Mesothelial cell of epicardium (in vitro differentiated cells): ENCODE measurements at regions not wholly inside any gene's neighbourhood (a gene's known extent, or its start where the extent isn't known, plus 50 kb on each side); places are given as distances from the start of the nearest gene placed in this dataset.

Experiments
- DNase-seq, 2 experiments: peaks; one replicate each; pipeline ENCODE4 v3.0.0; 2021; ENCODE audit warnings: low spot score in 2 of 2; ENCODE audit not compliant: unreplicated experiment in 2 of 2
- H3K27ac Mint-ChIP-seq: 2 replicates; pipeline ENCODE4 v1.8.0; 2021; ENCODE audit warnings: mixed read lengths
- H3K27me3 Mint-ChIP-seq: 2 replicates; pipeline ENCODE4 v1.8.0; 2021; ENCODE audit warnings: low read depth, mixed read lengths
- H3K36me3 Mint-ChIP-seq: 2 replicates; pipeline ENCODE4 v1.8.0; 2021; ENCODE audit warnings: mixed read lengths
- H3K4me1 Mint-ChIP-seq: 2 replicates; pipeline ENCODE4 v1.8.0; 2021; ENCODE audit warnings: mixed read lengths
- H3K4me3 Mint-ChIP-seq: 2 replicates; pipeline ENCODE4 v1.8.0; 2021; ENCODE audit warnings: mild to moderate bottlenecking, moderate library complexity, mixed read lengths
- H3K9me3 Mint-ChIP-seq: 2 replicates; pipeline ENCODE4 v1.8.0; 2021; ENCODE audit warnings: mixed read lengths
- TF ChIP-seq, protein P1 (sequence below): fragments of 200-600 bp; sonication (generic); IDR thresholded peaks from one replicate; pipeline ENCODE4 v1.5.0; 2021; ENCODE audit warnings: antibody characterized with exemption; ENCODE audit not compliant: unreplicated experiment

DNA sequence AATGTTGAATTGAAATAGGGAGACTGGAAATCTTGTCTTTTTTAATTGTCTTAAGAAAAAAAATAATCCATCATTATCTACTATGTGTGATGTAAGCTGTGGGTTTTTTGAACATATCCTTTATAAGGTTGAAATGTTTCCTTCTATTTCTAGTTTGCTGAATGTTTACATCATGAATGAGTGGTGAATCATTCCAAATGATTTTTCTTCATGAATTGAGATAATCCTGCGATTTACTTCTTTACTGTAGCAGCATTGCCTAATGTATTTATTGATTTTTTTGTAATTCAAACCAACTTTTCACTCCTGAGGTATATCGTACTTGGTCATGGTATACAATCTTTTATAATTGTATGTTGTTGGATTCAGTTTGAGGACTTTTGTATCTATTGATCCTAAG lies 607.6 kb upstream of the PFKP start:
- H3K4me1 Mint-ChIP-seq = no peaks in the 10 kb centered on the region
- TF ChIP-seq, protein P1, sequence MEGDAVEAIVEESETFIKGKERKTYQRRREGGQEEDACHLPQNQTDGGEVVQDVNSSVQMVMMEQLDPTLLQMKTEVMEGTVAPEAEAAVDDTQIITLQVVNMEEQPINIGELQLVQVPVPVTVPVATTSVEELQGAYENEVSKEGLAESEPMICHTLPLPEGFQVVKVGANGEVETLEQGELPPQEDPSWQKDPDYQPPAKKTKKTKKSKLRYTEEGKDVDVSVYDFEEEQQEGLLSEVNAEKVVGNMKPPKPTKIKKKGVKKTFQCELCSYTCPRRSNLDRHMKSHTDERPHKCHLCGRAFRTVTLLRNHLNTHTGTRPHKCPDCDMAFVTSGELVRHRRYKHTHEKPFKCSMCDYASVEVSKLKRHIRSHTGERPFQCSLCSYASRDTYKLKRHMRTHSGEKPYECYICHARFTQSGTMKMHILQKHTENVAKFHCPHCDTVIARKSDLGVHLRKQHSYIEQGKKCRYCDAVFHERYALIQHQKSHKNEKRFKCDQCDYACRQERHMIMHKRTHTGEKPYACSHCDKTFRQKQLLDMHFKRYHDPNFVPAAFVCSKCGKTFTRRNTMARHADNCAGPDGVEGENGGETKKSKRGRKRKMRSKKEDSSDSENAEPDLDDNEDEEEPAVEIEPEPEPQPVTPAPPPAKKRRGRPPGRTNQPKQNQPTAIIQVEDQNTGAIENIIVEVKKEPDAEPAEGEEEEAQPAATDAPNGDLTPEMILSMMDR = no peak
- DNase-seq = no peak
- no peak overlapping the region for H3K4me3 Mint-ChIP-seq
- H3K27ac Mint-ChIP-seq = no peak overlapping the region
- peaks cover 29% of the 10 kb centered on the region for H3K9me3 Mint-ChIP-seq
- no peaks in the 10 kb centered on the region for H3K36me3 Mint-ChIP-seq
- peaks cover 10% of the 10 kb centered on the region for H3K27me3 Mint-ChIP-seq

DNA sequence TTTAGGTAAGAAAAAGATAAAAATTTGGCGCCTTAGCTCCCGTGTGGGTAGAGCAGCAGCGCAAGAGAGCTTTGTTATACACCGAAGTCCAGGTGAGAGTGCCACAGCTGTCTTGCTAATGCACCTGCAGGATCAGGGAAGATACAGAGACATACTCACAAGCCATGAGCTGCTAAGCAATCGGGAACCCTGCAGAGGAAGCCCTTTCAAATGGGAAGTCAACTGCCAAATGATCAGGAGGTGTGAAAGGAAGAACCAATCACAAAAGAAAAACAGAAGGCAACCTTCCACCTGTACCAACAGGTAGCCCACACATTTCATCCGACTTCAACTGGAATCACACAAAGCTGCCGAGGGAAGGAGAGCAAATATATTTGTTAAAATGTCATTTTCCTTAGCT lies 610.5 kb upstream of the PFKP start:
- Mint-ChIP-seq H3K4me1 (no peaks in the 10 kb centered on the region), H3K9me3 (peaks cover 22% of the 10 kb centered on the region), H3K27ac (no peak overlapping the region), H3K27me3 (peaks cover 10% of the 10 kb centered on the region), H3K4me3 (no peak overlapping the region), H3K36me3 (no peaks in the 10 kb centered on the region)
- TF ChIP-seq, protein P1 = no peak
- no peak for DNase-seq

DNA sequence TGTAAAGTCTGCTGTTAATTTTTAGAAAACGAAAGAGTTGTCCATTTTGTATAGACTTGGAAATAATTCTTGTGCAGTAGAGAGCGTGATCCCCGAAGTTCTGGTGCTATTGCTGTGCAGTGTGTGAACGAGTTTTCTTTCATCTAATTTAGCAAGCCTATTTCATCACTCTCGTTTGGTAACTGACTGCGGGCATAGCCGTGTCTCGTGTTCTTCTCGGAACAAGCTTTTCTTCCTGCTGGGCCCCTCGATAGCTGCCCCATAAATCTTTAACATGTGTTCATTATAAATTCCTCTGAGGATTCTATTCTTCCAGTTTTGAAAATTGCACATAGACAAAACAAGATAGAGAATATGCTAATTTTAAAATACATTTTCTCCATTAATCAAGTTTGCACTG lies 622.0 kb upstream of the PFKP start:
- TF ChIP-seq, protein P1 = no peak
- peaks cover 9% of the 10 kb centered on the region for H3K9me3 Mint-ChIP-seq
- H3K36me3 Mint-ChIP-seq = no peaks in the 10 kb centered on the region
- DNase-seq = no peak
- no peak overlapping the region for H3K4me3 Mint-ChIP-seq
- no peak overlapping the region for H3K27ac Mint-ChIP-seq
- no peaks in the 10 kb centered on the region for H3K4me1 Mint-ChIP-seq
- H3K27me3 Mint-ChIP-seq = peaks cover 2% of the 10 kb centered on the region

DNA sequence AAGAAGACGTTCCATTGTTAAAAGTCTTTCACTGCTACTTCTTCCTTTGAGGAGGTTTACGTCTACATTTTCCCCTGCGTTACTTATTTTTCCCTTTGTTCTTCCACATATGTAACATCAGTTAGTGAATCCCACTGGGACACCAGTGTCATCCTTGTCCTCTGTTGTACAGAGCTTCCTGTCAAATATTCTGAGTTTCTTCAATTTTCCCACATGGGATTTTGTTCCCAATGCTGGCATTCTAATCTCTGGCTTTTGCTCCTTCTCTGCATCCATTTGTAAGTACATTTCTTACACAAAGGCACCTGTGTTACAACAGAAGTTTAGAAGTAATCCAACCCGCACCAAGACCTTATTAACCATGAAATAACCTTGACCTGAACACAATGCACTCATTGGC lies 627.4 kb upstream of the PFKP start:
- Mint-ChIP-seq H3K9me3 (peaks cover 3% of the 10 kb centered on the region), H3K27ac (no peak overlapping the region), H3K4me1 (no peaks in the 10 kb centered on the region), H3K36me3 (no peaks in the 10 kb centered on the region), H3K27me3 (peaks cover 4% of the 10 kb centered on the region), H3K4me3 (no peak overlapping the region)
- DNase-seq = no peak
- TF ChIP-seq, protein P1 = no peak

DNA sequence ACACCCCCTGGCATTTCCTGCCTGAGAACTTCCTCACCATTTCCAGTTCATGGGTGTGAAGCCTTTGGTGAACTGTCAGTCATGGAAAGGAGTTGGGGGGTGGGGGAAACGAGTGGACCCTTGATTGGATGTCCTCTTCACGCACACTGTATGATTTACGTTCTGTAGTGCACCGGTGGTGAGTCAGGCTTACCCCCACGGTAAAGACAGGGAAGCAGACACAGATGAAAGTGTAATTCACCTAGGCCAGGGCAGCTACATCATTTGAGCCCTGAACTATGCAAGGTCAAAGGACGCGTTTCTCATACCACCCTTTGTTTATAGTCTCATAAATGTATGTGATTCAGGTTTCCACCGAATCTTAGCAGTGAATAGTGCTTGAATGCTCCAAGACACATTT lies 628.3 kb upstream of the PFKP start:
- TF ChIP-seq, protein P1 = no peak
- no peak for DNase-seq
- Mint-ChIP-seq H3K36me3 (no peaks in the 10 kb centered on the region), H3K9me3 (peaks cover 9% of the 10 kb centered on the region), H3K27ac (no peak overlapping the region), H3K4me3 (no peak overlapping the region), H3K4me1 (no peaks in the 10 kb centered on the region), H3K27me3 (peaks cover 4% of the 10 kb centered on the region)
